Peyer's patch (tissue), 4 donors: ENCODE measurements at regions not wholly inside any gene's neighbourhood (a gene's known extent, or its start where the extent isn't known, plus 50 kb on each side); places are given as distances from the start of the nearest gene placed in this dataset.

Source experiments
- POLR2A ChIP-seq, 2 donors: fragments of 450-650 bp; IDR thresholded peaks; one replicate each; pipeline ENCODE4 v1.5.1; 2017; ENCODE audit warnings: antibody characterized with exemption in 2 of 2, mild to moderate bottlenecking in 2 of 2, moderate library complexity in 2 of 2
- TF ChIP-seq, protein P1 (sequence below), 6 experiments: fragments of 450-650 bp in 4 of 6; fragments of 200-600 bp in 2 of 6; sonication (generic) in 1 of 6; IDR thresholded peaks; one replicate each; pipeline ENCODE4 v1.5.1; 2017 to 2019; ENCODE audit warnings: antibody characterized with exemption in 6 of 6, mild to moderate bottlenecking in 3 of 6, moderate library complexity in 1 of 6

DNA sequence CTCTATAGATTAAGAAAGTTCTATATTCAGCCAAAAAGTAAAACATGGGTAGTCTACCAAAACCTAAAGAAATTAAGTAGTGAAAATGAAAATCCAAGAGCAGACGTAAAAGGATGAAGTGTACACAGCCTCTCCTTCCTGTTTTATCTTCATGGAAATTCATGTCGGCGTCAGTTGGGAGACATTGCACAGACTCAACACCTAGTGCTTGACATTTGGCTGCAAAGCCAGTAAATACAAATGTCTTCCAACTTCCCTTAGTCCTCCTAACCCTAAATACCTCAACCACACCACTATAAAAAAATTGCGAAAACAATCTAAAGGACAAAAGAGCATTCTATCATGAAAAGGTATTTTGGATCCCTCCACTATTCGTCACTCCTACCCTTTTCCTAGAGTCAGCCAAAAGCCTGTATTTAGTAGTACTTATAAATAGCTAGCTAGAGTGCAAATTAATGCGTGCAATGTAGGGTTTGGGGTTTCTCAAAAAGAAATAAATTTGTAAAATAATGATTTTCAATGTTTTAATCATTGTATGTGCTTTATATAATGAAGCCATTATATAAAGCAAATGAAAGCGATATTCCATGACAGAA lies 56.4 kb upstream of the TRPC4 start:
- no peak for TF ChIP-seq POLR2A (IDR thresholded peaks at IDR 0.05)
- TF ChIP-seq, protein P1, sequence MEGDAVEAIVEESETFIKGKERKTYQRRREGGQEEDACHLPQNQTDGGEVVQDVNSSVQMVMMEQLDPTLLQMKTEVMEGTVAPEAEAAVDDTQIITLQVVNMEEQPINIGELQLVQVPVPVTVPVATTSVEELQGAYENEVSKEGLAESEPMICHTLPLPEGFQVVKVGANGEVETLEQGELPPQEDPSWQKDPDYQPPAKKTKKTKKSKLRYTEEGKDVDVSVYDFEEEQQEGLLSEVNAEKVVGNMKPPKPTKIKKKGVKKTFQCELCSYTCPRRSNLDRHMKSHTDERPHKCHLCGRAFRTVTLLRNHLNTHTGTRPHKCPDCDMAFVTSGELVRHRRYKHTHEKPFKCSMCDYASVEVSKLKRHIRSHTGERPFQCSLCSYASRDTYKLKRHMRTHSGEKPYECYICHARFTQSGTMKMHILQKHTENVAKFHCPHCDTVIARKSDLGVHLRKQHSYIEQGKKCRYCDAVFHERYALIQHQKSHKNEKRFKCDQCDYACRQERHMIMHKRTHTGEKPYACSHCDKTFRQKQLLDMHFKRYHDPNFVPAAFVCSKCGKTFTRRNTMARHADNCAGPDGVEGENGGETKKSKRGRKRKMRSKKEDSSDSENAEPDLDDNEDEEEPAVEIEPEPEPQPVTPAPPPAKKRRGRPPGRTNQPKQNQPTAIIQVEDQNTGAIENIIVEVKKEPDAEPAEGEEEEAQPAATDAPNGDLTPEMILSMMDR (IDR thresholded peaks at IDR 0.05) = no peak
